K562 (cell line): ENCODE measurements at regions not wholly inside any gene's neighbourhood (a gene's known extent, or its start where the extent isn't known, plus 50 kb on each side); places are given as distances from the start of the nearest gene placed in this dataset.

Source experiments
- ATAC-seq: fragments of 200-7000 bp; cut with Tn5 transposase; 3 replicates; pipeline ENCODE4 v1.9.1; 2020; ENCODE audit warnings: moderate library complexity
- BruUV-seq: library from RNA; stranded (reverse); fragments of 400-500 nt; replicated peaks from 2 replicates; lab custom pipeline; 2021; lab: Mats Ljungman, UMichigan
- CTCF ChIA-PET: fragments of 300-600 bp; formaldehyde crosslinking; extraction: SDS; loops from one replicate; lab custom pipeline; 2021; ENCODE audit warnings: low intra/inter-chr PET ratio; lab: Yijun Ruan, JAX
- POLR2A ChIA-PET: fragments of 300-600, 350-650 bp; sonication (Branson Sonifier 250); formaldehyde crosslinking; extraction: SDS; loops from one replicate; lab custom pipeline; 2021; ENCODE audit warnings: antibody characterized with exemption, inconsistent platforms; lab: Yijun Ruan, JAX
- DNase-seq, 4 experiments: peaks; one replicate each; pipeline versions ENCODE4 v3.0.0 to v3.0.0-alpha.2; 2011 to 2018; ENCODE audit warnings: low spot score in 3 of 4, mixed read lengths in 3 of 4; ENCODE audit errors: extremely low read depth in 1 of 4
- FAIRE-seq: peaks from 2 replicates; lab custom pipeline; 2011; peaks lifted over from hg19 to GRCh38; lab: Jason Lieb, UNC
- H2AFZ ChIP-seq: 2 replicates; pipeline ENCODE4 v1.6.0; 2011; ENCODE audit warnings: low read depth, low read length, control low read depth, inconsistent platforms
- H3K27ac ChIP-seq: fragments of 200-600 bp; 3 replicates; pipeline ENCODE4 v1.8.0; 2011; ENCODE audit warnings: low read depth, mild to moderate bottlenecking, control low read depth, inconsistent platforms, low read length, moderate library complexity, mixed read lengths; ENCODE audit errors: extremely low read depth
- H3K27me3 ChIP-seq, 2 experiments: fragments of 300-600 bp in 1 of 2; 2 replicates in 1 of 2; 3 replicates in 1 of 2; pipeline versions ENCODE4 v1.6.0 to v1.8.0; 2011; ENCODE audit warnings: inconsistent platforms in 2 of 2, low read length in 2 of 2, mild to moderate bottlenecking in 1 of 2, mixed read lengths in 1 of 2, moderate library complexity in 1 of 2; ENCODE audit not compliant: control insufficient read depth in 2 of 2, insufficient read depth in 2 of 2
- H3K36me3 ChIP-seq: fragments of 300-600 bp; 3 replicates; pipeline ENCODE4 v1.8.0; 2011; ENCODE audit warnings: mild to moderate bottlenecking, low read length, inconsistent platforms; ENCODE audit not compliant: control insufficient read depth, insufficient read depth
- H3K4me1 ChIP-seq, 2 experiments: fragments of 200-600 bp in 1 of 2; replicated peaks in 1 of 2; 2 replicates in 1 of 2; 3 replicates in 1 of 2; pipeline versions ENCODE4 v1.5.1 to v1.8.0; 2011; ENCODE audit warnings: inconsistent platforms in 2 of 2, low read length in 2 of 2, mild to moderate bottlenecking in 1 of 2, mixed read lengths in 1 of 2, moderate library complexity in 1 of 2; ENCODE audit not compliant: control insufficient read depth in 2 of 2, insufficient read depth in 2 of 2
- H3K4me2 ChIP-seq: 2 replicates; pipeline ENCODE4 v1.6.1; 2011; ENCODE audit warnings: low read length, control low read depth, inconsistent platforms, mixed read lengths; ENCODE audit not compliant: insufficient read depth
- H3K4me3 ChIP-seq: fragments of 200-600 bp; sonication (generic), shearing (Covaris generic); 2 replicates; pipeline ENCODE4 v1.5.1; 2016; ENCODE audit warnings: control low read depth, inconsistent platforms
- H3K79me2 ChIP-seq: fragments of 200-600 bp; 3 replicates; pipeline ENCODE4 v1.8.0; 2011; ENCODE audit warnings: low read length, inconsistent platforms; ENCODE audit not compliant: control insufficient read depth, insufficient read depth
- H3K9ac ChIP-seq, 2 experiments: 2 replicates each; pipeline versions ENCODE4 v1.6.0 to v1.6.1; 2011; ENCODE audit warnings: low read depth in 2 of 2, low read length in 2 of 2, control low read depth in 1 of 2, inconsistent platforms in 1 of 2, mild to moderate bottlenecking in 1 of 2, mixed read lengths in 1 of 2; ENCODE audit not compliant: insufficient read depth in 1 of 2
- H3K9me1 ChIP-seq: one replicate; pipeline ENCODE4 v1.6.0; 2011; ENCODE audit warnings: inconsistent platforms, mild to moderate bottlenecking, low read length, moderate library complexity; ENCODE audit not compliant: control insufficient read depth, insufficient read depth
- H3K9me3 ChIP-seq: replicated peaks from 2 replicates; pipeline ENCODE4 v1.5.1; 2011; ENCODE audit warnings: low read depth, low read length, inconsistent platforms; ENCODE audit not compliant: control insufficient read depth, insufficient read depth
- H4K20me1 ChIP-seq: replicated peaks from 2 replicates; pipeline ENCODE4 v1.6.1; 2011; ENCODE audit warnings: low read length, inconsistent platforms, mixed read lengths; ENCODE audit not compliant: control insufficient read depth, insufficient read depth
- CTCFL ChIP-seq: IDR thresholded peaks from 2 replicates; pipeline ENCODE4 v1.6.1; 2011; ENCODE audit warnings: borderline replicate concordance, low read depth, mild to moderate bottlenecking, moderate library complexity, low read length; ENCODE audit not compliant: insufficient read depth, poor library complexity, severe bottlenecking
- HEY1 ChIP-seq: fragments of 250-450 bp; sonication (Bioruptor Pico); IDR thresholded peaks from 2 replicates; pipeline ENCODE4 v1.5.0; 2020; ENCODE audit warnings: mild to moderate bottlenecking, moderate library complexity, borderline replicate concordance
- STAT5A ChIP-seq: IDR thresholded peaks from 2 replicates; pipeline ENCODE4 v1.6.1; 2012; ENCODE audit warnings: low read length, inconsistent platforms, borderline replicate concordance
- ZNF311 ChIP-seq: fragments of 250-450 bp; sonication (Bioruptor Pico); IDR thresholded peaks from 2 replicates; pipeline ENCODE4 v1.4.0; 2020; ENCODE audit warnings: mild to moderate bottlenecking, moderate library complexity
- ZNF445 ChIP-seq: fragments of 250-450 bp; sonication (Bioruptor Pico); IDR thresholded peaks from 2 replicates; pipeline ENCODE4 v1.4.0; 2020; ENCODE audit warnings: low read depth, mild to moderate bottlenecking, moderate library complexity
- ZNF79 ChIP-seq: fragments of 250-450 bp; sonication (Bioruptor Pico); IDR thresholded peaks from 2 replicates; pipeline ENCODE4 v1.4.0; 2020; ENCODE audit warnings: low read depth, mild to moderate bottlenecking, moderate library complexity
- ZSCAN32 ChIP-seq: fragments of 450-650 bp; formaldehyde crosslinking; IDR thresholded peaks from 2 replicates; pipeline ENCODE4 v1.4.0; 2020; ENCODE audit warnings: mild to moderate bottlenecking, moderate library complexity
- in situ Hi-C: fragments of 300-500 bp; cut with MboI; formaldehyde crosslinking; loops from 4 replicates; pipeline ENCODE4 v1.15.0; 2018; ENCODE audit warnings: inconsistent platforms, mixed read lengths
- intact Hi-C: fragments of 100-400 bp; cut with micrococcal nuclease; formaldehyde crosslinking; loops from 2 replicates; pipeline ENCODE4 v1.14.2; 2022
- TF ChIP-seq, protein P1 (sequence below): sonication (generic); formaldehyde crosslinking; IDR thresholded peaks from 2 replicates; pipeline ENCODE4 v1.8.0; 2022; ENCODE audit warnings: mild to moderate bottlenecking, missing genetic modification reagents
- TF ChIP-seq, protein P2 (sequence below): fragments of 450-650 bp; formaldehyde crosslinking; IDR thresholded peaks from 2 replicates; pipeline ENCODE4 v1.4.0; 2020; ENCODE audit warnings: mild to moderate bottlenecking, moderate library complexity
- TF ChIP-seq, protein P3 (sequence below): sonication (generic); formaldehyde crosslinking; IDR thresholded peaks from 2 replicates; pipeline ENCODE4 v1.8.0; 2023; ENCODE audit warnings: missing genetic modification reagents, mild to moderate bottlenecking, borderline replicate concordance

GRCh38 chr1:168829876-168830275 is 100.9 kb upstream of the DPT start:
- Histone ChIP-seq H3K9ac (no peak overlapping the region), H3K79me2 (no peaks in the 10 kb centered on the region), H3K27me3 (no peaks in the 10 kb centered on the region; a peak in 1 of 5 replicates), H3K27ac (no peak overlapping the region), H3K36me3 (no peaks in the 10 kb centered on the region), H2AFZ (no peak overlapping the region), H3K4me2 (no peak overlapping the region), H3K9me3 (no peaks in the 10 kb centered on the region), H4K20me1 (no peaks in the 10 kb centered on the region), H3K4me1 (no peaks in the 10 kb centered on the region), H3K4me3 (no peak overlapping the region), H3K9me1 (no peaks in the 10 kb centered on the region)
- ATAC-seq (no peak), DNase-seq (no peak), FAIRE-seq (no peak)
- in situ Hi-C loops (no loop called here), intact Hi-C loops (no loop called here)
- no TSS peak for BruUV-seq
- CTCF ChIA-PET, result interaction anchor here (0.6 kb wide), 1 partner anchor 43 kb away, joined by 3 read pairs; no protein-coding TSS in a partner anchor
- no peak for TF ChIP-seq ZNF445
- no peak for TF ChIP-seq ZNF311 (CRISPR knock-in tag)
- no peak for TF ChIP-seq ZSCAN32 (CRISPR knock-in tag)
- TF ChIP-seq ZNF79, result no peak
- TF ChIP-seq, protein P1, sequence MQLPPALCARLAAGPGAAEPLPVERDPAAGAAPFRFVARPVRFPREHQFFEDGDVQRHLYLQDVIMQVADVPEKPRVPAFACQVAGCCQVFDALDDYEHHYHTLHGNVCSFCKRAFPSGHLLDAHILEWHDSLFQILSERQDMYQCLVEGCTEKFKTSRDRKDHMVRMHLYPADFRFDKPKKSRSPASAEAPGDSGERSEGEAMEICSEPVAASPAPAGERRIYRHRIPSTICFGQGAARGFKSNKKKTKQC, result no peak
- TF ChIP-seq, protein P2, sequence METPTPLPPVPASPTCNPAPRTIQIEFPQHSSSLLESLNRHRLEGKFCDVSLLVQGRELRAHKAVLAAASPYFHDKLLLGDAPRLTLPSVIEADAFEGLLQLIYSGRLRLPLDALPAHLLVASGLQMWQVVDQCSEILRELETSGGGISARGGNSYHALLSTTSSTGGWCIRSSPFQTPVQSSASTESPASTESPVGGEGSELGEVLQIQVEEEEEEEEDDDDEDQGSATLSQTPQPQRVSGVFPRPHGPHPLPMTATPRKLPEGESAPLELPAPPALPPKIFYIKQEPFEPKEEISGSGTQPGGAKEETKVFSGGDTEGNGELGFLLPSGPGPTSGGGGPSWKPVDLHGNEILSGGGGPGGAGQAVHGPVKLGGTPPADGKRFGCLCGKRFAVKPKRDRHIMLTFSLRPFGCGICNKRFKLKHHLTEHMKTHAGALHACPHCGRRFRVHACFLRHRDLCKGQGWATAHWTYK, result no peak
- TF ChIP-seq, protein P3, sequence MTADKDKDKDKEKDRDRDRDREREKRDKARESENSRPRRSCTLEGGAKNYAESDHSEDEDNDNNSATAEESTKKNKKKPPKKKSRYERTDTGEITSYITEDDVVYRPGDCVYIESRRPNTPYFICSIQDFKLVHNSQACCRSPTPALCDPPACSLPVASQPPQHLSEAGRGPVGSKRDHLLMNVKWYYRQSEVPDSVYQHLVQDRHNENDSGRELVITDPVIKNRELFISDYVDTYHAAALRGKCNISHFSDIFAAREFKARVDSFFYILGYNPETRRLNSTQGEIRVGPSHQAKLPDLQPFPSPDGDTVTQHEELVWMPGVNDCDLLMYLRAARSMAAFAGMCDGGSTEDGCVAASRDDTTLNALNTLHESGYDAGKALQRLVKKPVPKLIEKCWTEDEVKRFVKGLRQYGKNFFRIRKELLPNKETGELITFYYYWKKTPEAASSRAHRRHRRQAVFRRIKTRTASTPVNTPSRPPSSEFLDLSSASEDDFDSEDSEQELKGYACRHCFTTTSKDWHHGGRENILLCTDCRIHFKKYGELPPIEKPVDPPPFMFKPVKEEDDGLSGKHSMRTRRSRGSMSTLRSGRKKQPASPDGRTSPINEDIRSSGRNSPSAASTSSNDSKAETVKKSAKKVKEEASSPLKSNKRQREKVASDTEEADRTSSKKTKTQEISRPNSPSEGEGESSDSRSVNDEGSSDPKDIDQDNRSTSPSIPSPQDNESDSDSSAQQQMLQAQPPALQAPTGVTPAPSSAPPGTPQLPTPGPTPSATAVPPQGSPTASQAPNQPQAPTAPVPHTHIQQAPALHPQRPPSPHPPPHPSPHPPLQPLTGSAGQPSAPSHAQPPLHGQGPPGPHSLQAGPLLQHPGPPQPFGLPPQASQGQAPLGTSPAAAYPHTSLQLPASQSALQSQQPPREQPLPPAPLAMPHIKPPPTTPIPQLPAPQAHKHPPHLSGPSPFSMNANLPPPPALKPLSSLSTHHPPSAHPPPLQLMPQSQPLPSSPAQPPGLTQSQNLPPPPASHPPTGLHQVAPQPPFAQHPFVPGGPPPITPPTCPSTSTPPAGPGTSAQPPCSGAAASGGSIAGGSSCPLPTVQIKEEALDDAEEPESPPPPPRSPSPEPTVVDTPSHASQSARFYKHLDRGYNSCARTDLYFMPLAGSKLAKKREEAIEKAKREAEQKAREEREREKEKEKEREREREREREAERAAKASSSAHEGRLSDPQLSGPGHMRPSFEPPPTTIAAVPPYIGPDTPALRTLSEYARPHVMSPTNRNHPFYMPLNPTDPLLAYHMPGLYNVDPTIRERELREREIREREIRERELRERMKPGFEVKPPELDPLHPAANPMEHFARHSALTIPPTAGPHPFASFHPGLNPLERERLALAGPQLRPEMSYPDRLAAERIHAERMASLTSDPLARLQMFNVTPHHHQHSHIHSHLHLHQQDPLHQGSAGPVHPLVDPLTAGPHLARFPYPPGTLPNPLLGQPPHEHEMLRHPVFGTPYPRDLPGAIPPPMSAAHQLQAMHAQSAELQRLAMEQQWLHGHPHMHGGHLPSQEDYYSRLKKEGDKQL (CRISPR knock-in tag), result no peak
- no peak for TF ChIP-seq CTCFL
- no peak for TF ChIP-seq HEY1 (CRISPR knock-in tag)
- TF ChIP-seq STAT5A, result no peak
- POLR2A ChIA-PET, result interaction anchor here (0.7 kb wide), 1 partner anchor 221 kb away, joined by 3 read pairs; no protein-coding TSS in a partner anchor
